ENCODE measurements at regions not wholly inside any gene's neighbourhood (a gene's known extent, or its start where the extent isn't known, plus 50 kb on each side); places are given as distances from the start of the nearest gene placed in this dataset.

DNA sequence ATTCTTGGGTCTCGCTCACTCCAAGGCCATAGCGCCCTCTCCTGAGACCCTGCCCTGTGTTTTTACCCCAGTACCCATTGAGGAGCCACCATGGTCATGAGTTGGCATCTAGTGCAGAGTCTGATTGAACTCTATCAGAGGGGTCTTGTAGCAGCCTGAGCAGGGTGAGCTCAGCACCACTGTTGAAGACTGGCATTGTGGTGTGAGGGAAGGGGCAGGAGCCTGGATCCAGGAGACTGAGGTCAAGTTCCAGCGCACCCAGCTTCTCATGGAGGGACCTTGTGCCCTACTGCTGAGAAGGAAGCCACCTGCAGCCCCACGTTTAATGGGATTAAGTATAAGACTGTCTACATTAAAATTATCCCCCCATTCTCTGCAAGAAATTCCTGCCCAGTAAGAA lies 65.8 kb upstream of the LARS2 start:
- TF ChIP-seq, protein P1, sequence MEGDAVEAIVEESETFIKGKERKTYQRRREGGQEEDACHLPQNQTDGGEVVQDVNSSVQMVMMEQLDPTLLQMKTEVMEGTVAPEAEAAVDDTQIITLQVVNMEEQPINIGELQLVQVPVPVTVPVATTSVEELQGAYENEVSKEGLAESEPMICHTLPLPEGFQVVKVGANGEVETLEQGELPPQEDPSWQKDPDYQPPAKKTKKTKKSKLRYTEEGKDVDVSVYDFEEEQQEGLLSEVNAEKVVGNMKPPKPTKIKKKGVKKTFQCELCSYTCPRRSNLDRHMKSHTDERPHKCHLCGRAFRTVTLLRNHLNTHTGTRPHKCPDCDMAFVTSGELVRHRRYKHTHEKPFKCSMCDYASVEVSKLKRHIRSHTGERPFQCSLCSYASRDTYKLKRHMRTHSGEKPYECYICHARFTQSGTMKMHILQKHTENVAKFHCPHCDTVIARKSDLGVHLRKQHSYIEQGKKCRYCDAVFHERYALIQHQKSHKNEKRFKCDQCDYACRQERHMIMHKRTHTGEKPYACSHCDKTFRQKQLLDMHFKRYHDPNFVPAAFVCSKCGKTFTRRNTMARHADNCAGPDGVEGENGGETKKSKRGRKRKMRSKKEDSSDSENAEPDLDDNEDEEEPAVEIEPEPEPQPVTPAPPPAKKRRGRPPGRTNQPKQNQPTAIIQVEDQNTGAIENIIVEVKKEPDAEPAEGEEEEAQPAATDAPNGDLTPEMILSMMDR (IDR thresholded peaks at IDR 0.05; ENCODE audit: insufficient read depth, low read depth, low read length) = no peak
- TF ChIP-seq EZH2 (IDR thresholded peaks at IDR 0.05; ENCODE audit: insufficient read depth, low read length) = no peak

Data from astrocyte (in vitro differentiated cells and primary cell).